ENCODE measurements at regions not wholly inside any gene's neighbourhood (a gene's known extent, or its start where the extent isn't known, plus 50 kb on each side); places are given as distances from the start of the nearest gene placed in this dataset.

GRCh38 chrX:30949554-30949953 is 60.5 kb upstream of the TAB3 start:
- no peak for DNase-seq

GRCh38 chrX:30948626-30949025 is 59.6 kb upstream of the TAB3 start:
- no peak for DNase-seq

- DNase-seq: no peak
Observed at GRCh38 chrX:30948051-30948450, 59.0 kb upstream of the TAB3 start.

GRCh38 chrX:30943984-30944383 is 54.9 kb upstream of the TAB3 start:
- DNase-seq: no peak

GRCh38 chrX:30941898-30942297 is 52.8 kb upstream of the TAB3 start:
- no peak for DNase-seq

GRCh38 chrX:30939928-30940327 is 50.9 kb upstream of the TAB3 start:
- no peak for DNase-seq
